Liver (tissue), 8 donors: ENCODE measurements at regions not wholly inside any gene's neighbourhood (a gene's known extent, or its start where the extent isn't known, plus 50 kb on each side); places are given as distances from the start of the nearest gene placed in this dataset.

ENCODE experiments used
- DNase-seq: peaks from one replicate; pipeline ENCODE4 v3.0.0-alpha.2; 2017; ENCODE audit warnings: low spot score
- H3K27ac ChIP-seq, 2 donors: one replicate each; pipeline ENCODE4 v1.7.0; 2013; ENCODE audit warnings: inconsistent platforms in 2 of 2, low read length in 2 of 2, control low read depth in 1 of 2, low read depth in 1 of 2, mild to moderate bottlenecking in 1 of 2
- H3K27me3 ChIP-seq, 4 donors: one replicate each; pipeline versions ENCODE4 v1.6.1 to v1.7.0; 2013; ENCODE audit warnings: low read length in 3 of 4, inconsistent platforms in 1 of 4, mild to moderate bottlenecking in 1 of 4, moderate library complexity in 1 of 4; ENCODE audit not compliant: control insufficient read depth in 4 of 4, insufficient read depth in 4 of 4
- H3K36me3 ChIP-seq, 4 donors: one replicate each; pipeline versions ENCODE4 v1.6.1 to v1.7.0; 2013; ENCODE audit warnings: low read length in 3 of 4, mild to moderate bottlenecking in 3 of 4, low read depth in 1 of 4, moderate library complexity in 1 of 4; ENCODE audit not compliant: control insufficient read depth in 4 of 4, insufficient read depth in 3 of 4
- H3K4me1 ChIP-seq, 4 donors: one replicate each; pipeline versions ENCODE4 v1.6.1 to v1.7.0; 2013; ENCODE audit warnings: low read length in 3 of 4, mild to moderate bottlenecking in 3 of 4, moderate library complexity in 1 of 4; ENCODE audit not compliant: control insufficient read depth in 4 of 4, insufficient read depth in 4 of 4
- H3K4me3 ChIP-seq, 3 donors: one replicate each; pipeline versions ENCODE4 v1.6.1 to v1.7.0; 2013; ENCODE audit warnings: low read length in 3 of 3, control low read depth in 1 of 3, low read depth in 1 of 3, mild to moderate bottlenecking in 1 of 3
- H3K9ac ChIP-seq, 2 donors: one replicate each; pipeline ENCODE4 v1.7.0; 2013; ENCODE audit warnings: low read length in 2 of 2, mild to moderate bottlenecking in 2 of 2, moderate library complexity in 2 of 2, control low read depth in 1 of 2, low read depth in 1 of 2
- H3K9me3 ChIP-seq, 4 donors: one replicate each; pipeline versions ENCODE4 v1.6.1 to v1.7.0; 2013; ENCODE audit warnings: low read length in 3 of 4; ENCODE audit not compliant: control insufficient read depth in 4 of 4
- ATF3 ChIP-seq: IDR thresholded peaks from 2 replicates; pipeline ENCODE4 v1.6.1; 2016; ENCODE audit warnings: antibody characterized with exemption
- CTCF ChIP-seq: fragments of 150-350 bp; IDR thresholded peaks from 2 replicates; pipeline ENCODE4 v1.5.1; 2017; ENCODE audit warnings: improper control_type of control experiment, low read depth, low read length; ENCODE audit not compliant: missing input control
- EGR1 ChIP-seq, 2 donors: IDR thresholded peaks; 2 replicates each; pipeline ENCODE4 v1.6.1; 2016 to 2018; ENCODE audit warnings: antibody characterized with exemption in 2 of 2, low read depth in 2 of 2
- FOXA1 ChIP-seq: IDR thresholded peaks from 2 replicates; pipeline ENCODE4 v1.6.1; 2016; ENCODE audit warnings: antibody characterized with exemption
- FOXA2 ChIP-seq: IDR thresholded peaks from 2 replicates; pipeline ENCODE4 v1.6.1; 2016; ENCODE audit warnings: antibody characterized with exemption
- GABPA ChIP-seq, 2 donors: IDR thresholded peaks in 1 of 2; conservative IDR thresholded peaks in 1 of 2; 2 replicates each; pipeline ENCODE4 v1.6.1; 2016; ENCODE audit warnings: antibody characterized with exemption in 2 of 2, mild to moderate bottlenecking in 1 of 2, moderate library complexity in 1 of 2
- HNF4A ChIP-seq, 2 donors: conservative IDR thresholded peaks; 2 replicates each; pipeline ENCODE4 v1.6.1; 2016; ENCODE audit warnings: antibody characterized with exemption in 2 of 2, mild to moderate bottlenecking in 2 of 2
- HNF4G ChIP-seq: IDR thresholded peaks from 2 replicates; pipeline ENCODE4 v1.6.1; 2016; ENCODE audit warnings: antibody characterized with exemption
- MAX ChIP-seq: IDR thresholded peaks from 2 replicates; pipeline ENCODE4 v1.6.1; 2016; ENCODE audit warnings: antibody characterized with exemption
- NR2F2 ChIP-seq: IDR thresholded peaks from 2 replicates; pipeline ENCODE4 v1.6.1; 2016; ENCODE audit warnings: antibody characterized with exemption
- RAD21 ChIP-seq, 2 donors: IDR thresholded peaks; 2 replicates each; pipeline ENCODE4 v1.6.1; 2016; ENCODE audit warnings: antibody characterized with exemption in 2 of 2, mild to moderate bottlenecking in 2 of 2
- REST ChIP-seq: IDR thresholded peaks from 2 replicates; pipeline ENCODE4 v1.6.1; 2016; ENCODE audit warnings: antibody characterized with exemption, mild to moderate bottlenecking
- RXRA ChIP-seq, 2 donors: IDR thresholded peaks; 2 replicates each; pipeline ENCODE4 v1.6.1; 2017 to 2018; ENCODE audit warnings: antibody characterized with exemption in 2 of 2, mild to moderate bottlenecking in 1 of 2
- TAF1 ChIP-seq: conservative IDR thresholded peaks from 2 replicates; pipeline ENCODE4 v1.6.1; 2016; ENCODE audit warnings: antibody characterized with exemption, mild to moderate bottlenecking
- YY1 ChIP-seq: IDR thresholded peaks from 2 replicates; pipeline ENCODE4 v1.6.1; 2016; ENCODE audit warnings: antibody characterized with exemption, mild to moderate bottlenecking
- ZBTB33 ChIP-seq: IDR thresholded peaks from 2 replicates; pipeline ENCODE4 v1.6.1; 2016; ENCODE audit warnings: antibody characterized with exemption
- WGBS: extraction: QIAGEN DNeasy Blood & Tissue Kit; methylation state at CpG from one replicate; pipeline ENCODE4 v1.1.7; 2013; 5-methylcytosine and 5-hydroxymethylcytosine counted together
- donor health status: healthy.
- donor health status: healthy.
- donor health status: healthy.
- donor health status: healthy.
- donor health status: healthy.

GRCh38 chr4:185899833-185900232 lies 87.8 kb upstream of the SORBS2 start:
- Histone ChIP-seq H3K36me3 (no peaks in the 10 kb centered on the region), H3K4me3 (no peak overlapping the region), H3K9me3 (no peaks in the 10 kb centered on the region), H3K27me3 (no peaks in the 10 kb centered on the region), H3K4me1 (no peaks in the 10 kb centered on the region), H3K9ac (no peak overlapping the region), H3K27ac (no peak overlapping the region)
- no peak for DNase-seq
- WGBS = 92% methylated on average over 4 of the region's 4 CpGs
- no peak for TF ChIP-seq EGR1 (IDR thresholded peaks at IDR 0.05; ENCODE audit: low read depth in 2 of 2)
- no peak for TF ChIP-seq CTCF
- no peak for TF ChIP-seq GABPA (IDR thresholded peaks at IDR 0.05 in 1 of 2, conservative IDR thresholded peaks at IDR 0.05 in 1 of 2)
- TF ChIP-seq RAD21 (IDR thresholded peaks at IDR 0.05) = no peak
- TF ChIP-seq REST = no peak
- TF ChIP-seq FOXA2 = no peak
- TF ChIP-seq ATF3 = no peak
- no peak for TF ChIP-seq YY1
- no peak for TF ChIP-seq RXRA (IDR thresholded peaks at IDR 0.05)
- TF ChIP-seq ZBTB33 = no peak
- no peak for TF ChIP-seq FOXA1
- no peak for TF ChIP-seq NR2F2
- TF ChIP-seq HNF4G = no peak
- TF ChIP-seq HNF4A (conservative IDR thresholded peaks at IDR 0.05) = no peak

- TF ChIP-seq GABPA (IDR thresholded peaks at IDR 0.05 in 1 of 2, conservative IDR thresholded peaks at IDR 0.05 in 1 of 2) = no peak
- TF ChIP-seq NR2F2 = no peak
- no peak for TF ChIP-seq MAX
- TF ChIP-seq ZBTB33 = no peak
- peak; percentile 26 to 30 for TF ChIP-seq RXRA (IDR thresholded peaks at IDR 0.05)
- no peak for TF ChIP-seq TAF1
- DNase-seq = no peak
- no peak overlapping the region for H3K4me3 ChIP-seq
- H3K4me1 ChIP-seq = no peaks in the 10 kb centered on the region
- no peaks in the 10 kb centered on the region for H3K36me3 ChIP-seq
- no peaks in the 10 kb centered on the region for H3K27me3 ChIP-seq
- no peak overlapping the region for H3K9ac ChIP-seq
- no peak overlapping the region for H3K27ac ChIP-seq
- no peaks in the 10 kb centered on the region for H3K9me3 ChIP-seq
- 48% methylated on average over 4 of the region's 4 CpGs for WGBS
Measured at GRCh38 chr4:185902654-185903053, 90.7 kb upstream of the SORBS2 start.
